Activated CD4-positive, alpha-beta T cell treated with anti-CD3 and anti-CD28 coated beads, Interleukin-2, amount 50 U/mL, for 24 hours (primary cell): ENCODE measurements at regions not wholly inside any gene's neighbourhood (a gene's known extent, or its start where the extent isn't known, plus 50 kb on each side); places are given as distances from the start of the nearest gene placed in this dataset.

Experiments used
- DNase-seq, 2 donors: peaks; one replicate each; pipeline ENCODE4 v3.0.0-alpha.2; 2020; ENCODE audit warnings: low read depth in 1 of 2, low spot score in 1 of 2

DNA sequence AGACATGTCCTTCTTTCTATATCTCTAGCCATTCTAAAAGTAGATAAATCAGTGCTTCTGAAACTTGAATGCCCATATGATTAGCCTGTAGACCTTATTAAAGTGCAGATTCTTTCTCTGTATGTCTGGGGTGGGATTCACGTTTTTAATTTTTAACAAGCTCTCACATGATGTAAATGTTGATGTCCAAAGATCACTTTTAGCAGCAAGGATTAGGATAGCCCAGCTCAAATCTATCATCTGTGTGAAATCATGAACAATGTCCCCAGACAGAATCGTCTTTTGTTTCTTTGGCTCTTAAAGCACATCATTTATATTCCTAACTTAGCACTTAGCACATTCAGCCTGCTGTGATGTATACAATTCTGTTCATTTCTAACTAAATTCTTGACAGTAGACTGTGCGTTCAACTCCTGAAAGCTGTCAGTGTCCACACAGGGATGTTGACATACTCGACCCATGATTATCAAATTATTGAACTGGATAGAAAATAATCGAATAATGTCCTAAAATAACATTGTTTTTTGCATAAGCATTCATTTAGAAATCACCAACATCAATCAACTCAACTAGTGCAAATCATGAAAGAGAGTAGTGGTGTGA is 102.1 kb upstream of the MLIP start:
- no peak for DNase-seq

GRCh38 chr6:54010340-54011276 is 100.6 kb upstream of the MLIP start:
- no peak for DNase-seq

- no peak for DNase-seq
These were observed 100.0 kb upstream of the MLIP start for GRCh38 chr6:54011277-54011648.

- DNase-seq = no peak
These were observed 97.3 kb upstream of the MLIP start for GRCh38 chr6:54013966-54014365.

DNA sequence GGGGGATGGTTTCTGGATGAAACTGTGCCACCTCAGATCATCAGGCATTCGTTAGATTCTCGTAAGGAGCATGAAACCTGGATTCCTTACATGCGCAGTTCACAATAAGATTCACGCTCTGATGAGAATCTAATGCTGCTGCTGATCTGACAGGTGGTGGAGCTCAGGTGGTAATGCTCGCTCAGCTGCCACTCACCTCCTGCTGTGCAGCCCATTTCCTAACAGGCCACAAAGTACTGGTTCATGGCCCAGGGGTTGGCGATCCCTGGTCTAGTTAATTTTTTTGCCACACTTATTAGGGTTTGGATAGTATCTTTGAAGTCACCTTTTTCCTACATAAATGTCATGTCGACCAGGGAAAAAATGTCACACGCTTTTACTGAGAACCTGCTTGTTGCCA is 96.8 kb upstream of the MLIP start:
- no peak for DNase-seq

DNA sequence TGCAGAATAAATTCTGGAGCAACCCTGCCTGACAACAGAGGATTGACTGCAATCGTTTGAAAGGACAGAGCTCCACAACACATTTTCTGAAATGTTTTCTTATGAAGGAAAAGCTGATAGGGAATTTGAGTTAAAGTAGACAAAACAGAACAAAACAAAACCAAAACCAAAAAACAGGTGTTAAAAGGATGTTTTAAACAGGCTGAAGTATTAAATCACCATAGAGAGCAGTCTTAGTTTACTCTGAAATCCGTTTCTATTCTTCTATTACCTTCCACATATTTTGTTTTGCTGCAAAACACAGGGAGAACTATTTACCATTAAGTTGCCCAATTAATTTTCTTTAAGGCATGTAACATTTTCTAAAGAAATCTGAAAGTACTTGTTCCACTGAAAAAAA is 93.4 kb upstream of the MLIP start:
- DNase-seq = no peak

GRCh38 chr6:54018722-54019121 is 92.5 kb upstream of the MLIP start:
- no peak for DNase-seq

- DNase-seq = no peak
These were observed 91.4 kb upstream of the MLIP start for GRCh38 chr6:54019860-54020259.

GRCh38 chr6:54020334-54020733 is 90.9 kb upstream of the MLIP start:
- no peak for DNase-seq

DNA sequence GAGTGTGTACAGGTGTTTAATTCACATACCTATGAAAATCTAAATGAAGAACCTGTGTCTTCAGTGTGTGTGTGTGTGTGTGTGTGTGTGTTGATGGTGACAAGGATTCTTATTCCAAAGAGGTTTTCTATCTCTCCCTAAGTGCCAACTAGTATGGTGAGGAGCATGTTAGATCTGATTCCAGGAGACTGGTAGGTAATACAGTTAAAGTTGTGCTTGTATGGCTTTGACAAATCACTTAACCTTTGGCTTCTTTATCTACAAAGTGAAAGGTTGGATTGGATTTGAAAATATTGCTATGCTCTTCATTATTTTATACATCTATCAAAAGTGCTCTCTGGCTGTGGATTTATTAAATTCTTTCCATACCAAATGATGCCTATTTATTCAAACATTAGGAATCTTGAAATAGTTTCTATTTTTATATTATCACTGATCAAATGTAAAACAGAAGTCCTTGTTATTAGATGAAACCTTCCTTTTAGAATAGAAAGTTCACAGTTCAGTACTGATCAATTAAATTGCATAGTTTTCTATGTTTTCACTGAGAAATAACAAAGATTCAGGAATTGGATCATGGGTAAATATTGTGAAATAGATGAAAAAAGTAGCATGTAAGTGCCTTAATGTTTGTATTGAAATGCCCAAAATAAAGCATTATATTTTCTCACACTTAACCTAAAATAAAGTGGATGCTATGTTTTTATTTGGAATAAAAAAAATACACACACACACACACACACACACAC is 84.4 kb upstream of the MLIP start:
- DNase-seq = no peak

DNA sequence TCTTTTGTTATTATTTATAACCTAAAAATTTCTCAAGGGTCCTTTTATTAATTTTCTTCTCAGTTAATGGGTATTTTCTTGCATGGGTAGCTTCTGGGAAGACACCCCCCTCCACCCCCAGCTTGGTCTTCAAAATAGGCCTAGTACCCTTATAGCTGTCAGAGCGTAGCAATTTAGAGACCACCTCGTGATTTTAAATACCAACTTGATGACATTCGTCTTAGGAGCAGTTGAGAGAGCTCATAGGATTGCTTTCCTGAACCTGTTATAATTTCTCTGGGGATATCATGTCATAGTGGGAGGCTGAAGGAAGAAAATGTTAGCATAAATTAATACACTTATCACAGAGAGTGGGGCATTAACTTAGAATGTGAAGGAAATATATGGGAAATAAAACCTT is 83.1 kb upstream of the MLIP start:
- no peak for DNase-seq

DNA sequence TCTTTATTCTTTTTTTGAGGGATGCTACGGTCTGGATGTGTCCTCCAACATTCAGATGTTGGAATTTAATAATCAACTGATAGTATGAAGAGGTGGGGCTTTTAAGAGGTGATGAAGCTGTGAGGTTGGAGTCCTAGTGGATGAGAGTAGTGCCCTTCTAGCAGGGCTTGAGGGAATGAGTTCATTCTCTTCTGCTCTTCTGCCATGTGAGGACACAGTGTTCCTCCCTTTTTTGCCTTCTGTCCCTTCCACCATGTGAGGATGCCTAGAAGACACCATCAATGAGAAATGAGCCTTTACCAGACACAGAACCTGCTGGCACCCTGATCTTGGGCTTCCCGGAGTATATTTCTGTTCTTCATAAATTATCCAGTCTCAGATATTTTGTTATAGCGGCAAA is 82.1 kb upstream of the MLIP start:
- no peak for DNase-seq

- DNase-seq = no peak
These were observed 80.1 kb upstream of the MLIP start for GRCh38 chr6:54031169-54031568.

- DNase-seq = no peak
These were observed 73.9 kb upstream of the MLIP start for GRCh38 chr6:54037277-54037779.

DNA sequence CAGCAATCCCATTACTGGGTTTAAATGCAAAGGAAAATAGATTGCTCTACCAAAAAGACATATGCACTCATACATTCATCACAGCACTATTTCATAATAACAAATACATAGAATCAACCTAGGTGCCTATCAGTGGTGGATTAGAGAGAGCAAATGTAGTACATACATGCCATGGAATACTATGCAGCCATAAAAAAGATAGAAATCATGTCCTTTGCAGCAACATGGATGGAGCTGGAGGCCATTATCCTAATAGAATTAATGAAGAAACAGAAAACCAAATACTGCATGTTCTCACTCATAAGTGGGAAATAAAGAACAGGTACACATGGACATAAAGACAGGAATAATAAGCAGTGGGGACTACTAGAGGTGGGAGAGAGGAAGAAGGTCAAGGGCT is 70.7 kb upstream of the MLIP start:
- DNase-seq = no peak

- no peak for DNase-seq
These were observed 70.0 kb upstream of the MLIP start for GRCh38 chr6:54041239-54041638.

- DNase-seq = no peak
These were observed 67.9 kb upstream of the MLIP start for GRCh38 chr6:54043360-54043759.

DNA sequence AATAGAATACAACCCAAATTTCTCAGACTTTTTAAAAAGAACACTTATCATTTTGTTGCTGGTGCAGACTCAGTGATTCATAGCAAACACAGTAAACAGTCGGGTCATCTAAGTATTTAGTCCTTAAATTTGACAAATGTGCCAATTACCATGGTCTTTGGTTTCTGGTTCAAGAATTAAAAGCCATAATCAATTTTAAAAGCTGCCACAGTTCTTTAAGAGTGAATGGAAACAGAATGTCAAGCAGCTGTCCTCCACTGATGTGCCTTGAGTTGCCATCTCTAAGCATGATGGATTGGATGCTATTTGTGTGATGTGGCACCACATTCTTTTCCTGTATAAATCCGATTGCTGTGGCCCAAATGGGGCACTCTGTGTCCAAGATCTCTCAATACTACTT is 67.2 kb upstream of the MLIP start:
- DNase-seq = no peak

DNA sequence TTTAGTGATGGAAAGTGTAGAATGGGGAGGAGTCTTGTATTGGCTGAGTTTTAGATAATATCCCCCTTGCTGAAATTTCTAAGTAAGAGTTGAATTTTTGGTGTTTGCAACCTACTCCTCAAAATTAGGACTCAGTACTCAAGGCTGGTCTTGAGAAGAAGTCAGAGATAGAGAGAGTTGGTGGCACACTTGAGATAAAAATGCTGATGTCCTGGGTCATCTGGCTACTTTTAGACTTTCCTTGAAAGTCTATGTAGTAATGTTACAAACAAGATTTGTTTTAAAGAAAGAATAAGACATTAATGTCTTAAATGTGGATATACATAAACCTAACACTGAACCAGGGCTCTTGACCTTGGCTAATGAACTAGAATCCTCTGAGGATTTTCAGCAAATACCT is 62.5 kb upstream of the MLIP start:
- DNase-seq = no peak

DNA sequence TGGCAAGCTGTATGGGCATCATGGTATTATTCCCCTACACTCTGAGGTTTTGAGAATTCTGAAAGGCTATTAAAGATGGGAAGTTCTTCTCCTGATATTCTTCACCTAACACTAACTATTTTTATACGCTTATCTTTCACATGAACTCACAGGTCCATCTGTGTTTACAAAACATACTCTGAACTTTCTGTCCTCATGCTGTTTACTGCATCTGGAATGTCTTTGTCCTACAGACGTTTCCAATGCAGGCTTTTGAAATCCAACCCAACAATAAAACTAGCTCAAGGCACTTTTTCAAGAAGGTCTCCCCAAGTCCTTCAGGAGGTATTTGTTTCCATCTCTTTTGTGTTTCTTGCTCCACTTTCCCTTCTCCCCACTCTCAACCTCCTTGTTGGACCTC is 60.5 kb upstream of the MLIP start:
- DNase-seq = no peak

GRCh38 chr6:54053881-54054391 is 57.3 kb upstream of the MLIP start:
- DNase-seq = no peak

DNA sequence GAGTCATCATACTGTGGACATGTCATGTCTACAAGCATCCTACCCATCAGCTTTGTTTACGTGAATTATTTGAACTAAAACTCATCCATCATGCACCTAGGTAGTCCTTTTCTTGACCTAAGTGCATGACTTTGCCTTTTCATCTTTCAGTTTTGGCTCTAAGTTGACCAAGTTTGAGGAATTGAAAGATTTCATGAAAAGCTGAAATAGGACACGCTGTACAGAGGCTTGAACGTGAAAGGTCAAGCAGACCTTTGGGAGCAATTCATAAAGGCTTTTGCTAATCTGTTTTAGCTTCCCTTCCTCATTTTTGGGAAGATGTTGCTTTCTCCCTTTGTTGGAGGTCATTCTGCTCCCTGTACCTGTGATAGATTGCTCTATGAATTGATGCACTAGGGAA is 55.1 kb upstream of the MLIP start:
- DNase-seq = no peak
